Right atrium auricular region (tissue), 2 donors: ENCODE measurements at regions not wholly inside any gene's neighbourhood (a gene's known extent, or its start where the extent isn't known, plus 50 kb on each side); places are given as distances from the start of the nearest gene placed in this dataset.

ENCODE experiments used
- DNase-seq: peaks from one replicate; pipeline ENCODE4 v3.0.0-alpha.2; 2019; ENCODE audit warnings: low spot score
- H3K27ac ChIP-seq, 2 donors: fragments of 200-600 bp; sonication (generic); 1 replicate in 1 of 2; 2 replicates in 1 of 2; pipeline ENCODE4 v1.5.1; 2016 to 2019
- H3K27me3 ChIP-seq, 2 donors: fragments of 200-600 bp; sonication (generic); one replicate each; pipeline versions ENCODE4 v1.5.1 to v1.6.0; 2017 to 2019
- H3K36me3 ChIP-seq: fragments of 200-600 bp; sonication (generic); one replicate; pipeline ENCODE4 v1.5.1; 2016
- H3K4me1 ChIP-seq, 2 donors: fragments of 200-600 bp; sonication (generic); one replicate each; pipeline versions ENCODE4 v1.5.1 to v1.6.0; 2017 to 2019
- H3K4me3 ChIP-seq, 2 donors: fragments of 200-600 bp; sonication (generic); 1 replicate in 1 of 2; 2 replicates in 1 of 2; pipeline ENCODE4 v1.5.1; 2017 to 2019; ENCODE audit warnings: mild to moderate bottlenecking in 1 of 2, moderate library complexity in 1 of 2
- H3K9me3 ChIP-seq, 2 donors: fragments of 200-600 bp; sonication (generic); one replicate each; pipeline ENCODE4 v1.5.1; 2019
- CTCF ChIP-seq, 2 donors: fragments of 200-600 bp; sonication (generic); IDR thresholded peaks; one replicate each; pipeline ENCODE4 v1.5.1; 2019; ENCODE audit warnings: antibody characterized with exemption in 2 of 2

- no peak for TF ChIP-seq CTCF (IDR thresholded peaks at IDR 0.05)
- Histone ChIP-seq H3K36me3 (no peaks in the 10 kb centered on the region), H3K27ac (no peak overlapping the region)
Observed at GRCh38 chr5:33311893-33312292, 128.9 kb upstream of the TARS1 start.

GRCh38 chr5:33312571-33313549 lies 127.9 kb upstream of the TARS1 start:
- Histone ChIP-seq H3K27me3 (no peaks in the 10 kb centered on the region), H3K36me3 (no peaks in the 10 kb centered on the region), H3K4me1 (no peaks in the 10 kb centered on the region), H3K27ac (no peak overlapping the region), H3K9me3 (no peaks in the 10 kb centered on the region), H3K4me3 (no peak overlapping the region)
- TF ChIP-seq CTCF (IDR thresholded peaks at IDR 0.05), result no peak
- DNase-seq, result no peak

More at GRCh38 chr5:33311893-33312292, 128.9 kb upstream of the TARS1 start:
- no peaks in the 10 kb centered on the region for H3K27me3 ChIP-seq
- DNase-seq, result no peak
- H3K4me3 ChIP-seq, result no peak overlapping the region
- H3K9me3 ChIP-seq, result no peaks in the 10 kb centered on the region
- no peaks in the 10 kb centered on the region for H3K4me1 ChIP-seq

- Histone ChIP-seq H3K4me1 (peaks cover 0 to 1% of the 10 kb centered on the region in 2 donors), H3K4me3 (no peak overlapping the region), H3K27ac (no peak overlapping the region), H3K36me3 (no peaks in the 10 kb centered on the region), H3K27me3 (no peaks in the 10 kb centered on the region), H3K9me3 (no peaks in the 10 kb centered on the region)
- TF ChIP-seq CTCF (IDR thresholded peaks at IDR 0.05), result no peak
- no peak for DNase-seq
Observed at GRCh38 chr5:33315189-33315588, 125.6 kb upstream of the TARS1 start.

GRCh38 chr5:33316773-33317172 lies 124.0 kb upstream of the TARS1 start:
- DNase-seq, result no peak
- TF ChIP-seq CTCF (IDR thresholded peaks at IDR 0.05), result no peak
- Histone ChIP-seq H3K27me3 (no peaks in the 10 kb centered on the region), H3K9me3 (no peaks in the 10 kb centered on the region), H3K4me3 (no peak overlapping the region), H3K27ac (no peak overlapping the region), H3K36me3 (no peaks in the 10 kb centered on the region), H3K4me1 (peaks cover 0 to 3% of the 10 kb centered on the region in 2 donors)

GRCh38 chr5:33317271-33317670 lies 123.5 kb upstream of the TARS1 start:
- H3K36me3 ChIP-seq, result no peaks in the 10 kb centered on the region
- DNase-seq, result no peak
- no peak for TF ChIP-seq CTCF (IDR thresholded peaks at IDR 0.05)
- no peaks in the 10 kb centered on the region for H3K27me3 ChIP-seq
- no peak overlapping the region for H3K27ac ChIP-seq
- no peak overlapping the region for H3K4me3 ChIP-seq
- H3K4me1 ChIP-seq, result peaks cover 0 to 3% of the 10 kb centered on the region in 2 donors
- H3K9me3 ChIP-seq, result no peaks in the 10 kb centered on the region
